Hepatocyte (in vitro differentiated cells): ENCODE measurements at regions not wholly inside any gene's neighbourhood (a gene's known extent, or its start where the extent isn't known, plus 50 kb on each side); places are given as distances from the start of the nearest gene placed in this dataset.
A peak's percentile ranks its signal among the peaks of the same experiment; 100 is the strongest.

Source experiments
- DNase-seq: peaks from one replicate; pipeline ENCODE4 v3.0.0-alpha.2; 2016; ENCODE audit warnings: low spot score
- H2AFZ ChIP-seq: fragments of 200-600 bp; sonication (generic); 2 replicates; pipeline ENCODE4 v1.6.0; 2016; ENCODE audit warnings: antibody characterized with exemption, mild to moderate bottlenecking
- H3K27ac ChIP-seq: fragments of 200-600 bp; sonication (generic); 2 replicates; pipeline ENCODE4 v1.5.1; 2016; ENCODE audit warnings: mild to moderate bottlenecking
- H3K27me3 ChIP-seq: fragments of 200-600 bp; sonication (generic); 2 replicates; pipeline ENCODE4 v1.6.1; 2016
- H3K36me3 ChIP-seq: fragments of 200-600 bp; sonication (generic); replicated peaks from 2 replicates; pipeline ENCODE4 v1.5.1; 2016; ENCODE audit warnings: low read depth; ENCODE audit not compliant: insufficient read depth
- H3K4me1 ChIP-seq: fragments of 200-600 bp; sonication (generic); 2 replicates; pipeline ENCODE4 v1.5.1; 2016; ENCODE audit warnings: mild to moderate bottlenecking, moderate library complexity; ENCODE audit not compliant: insufficient read depth
- H3K4me2 ChIP-seq: fragments of 200-600 bp; sonication (generic); 2 replicates; pipeline ENCODE4 v1.6.0; 2016
- H3K4me3 ChIP-seq: fragments of 200-600 bp; sonication (generic); 2 replicates; pipeline ENCODE4 v1.5.1; 2016; ENCODE audit warnings: mild to moderate bottlenecking
- H3K79me2 ChIP-seq: fragments of 200-600 bp; sonication (generic); 2 replicates; pipeline ENCODE4 v1.6.0; 2017; ENCODE audit warnings: mild to moderate bottlenecking
- H3K9me2 ChIP-seq: fragments of 200-600 bp; sonication (generic); replicated peaks from 2 replicates; pipeline ENCODE4 v1.6.0; 2017; ENCODE audit warnings: mild to moderate bottlenecking; ENCODE audit not compliant: insufficient read depth
- H3K9me3 ChIP-seq: fragments of 200-600 bp; sonication (generic); 2 replicates; pipeline ENCODE4 v1.5.1; 2016; ENCODE audit warnings: low read depth, mild to moderate bottlenecking
- H4K20me1 ChIP-seq: fragments of 200-600 bp; sonication (generic); 2 replicates; pipeline ENCODE4 v1.6.0; 2016; ENCODE audit warnings: mild to moderate bottlenecking; ENCODE audit not compliant: insufficient read depth, poor library complexity, severe bottlenecking
- EZH2 ChIP-seq: fragments of 200-600 bp; sonication (generic); IDR thresholded peaks from 2 replicates; pipeline ENCODE4 v1.6.1; 2016; ENCODE audit warnings: antibody characterized with exemption, mild to moderate bottlenecking, borderline replicate concordance
- EZH2phosphoT487 ChIP-seq: fragments of 200-600 bp; sonication (generic); IDR thresholded peaks from one replicate; pipeline ENCODE4 v1.6.1; 2018; ENCODE audit warnings: antibody characterized with exemption, mild to moderate bottlenecking, low read depth, moderate library complexity; ENCODE audit not compliant: unreplicated experiment, severe bottlenecking
- WGBS: methylation state at CpG from one replicate; pipeline ENCODE4 v1.1.6; 2016; ENCODE audit warnings: low lambda C conversion rate; ENCODE audit errors: missing lambda C conversion rate; 5-methylcytosine and 5-hydroxymethylcytosine counted together
- TF ChIP-seq, protein P1 (sequence below): fragments of 200-600 bp; sonication (generic); IDR thresholded peaks from 2 replicates; pipeline ENCODE4 v1.5.1; 2016; ENCODE audit warnings: antibody characterized with exemption, mild to moderate bottlenecking; ENCODE audit not compliant: poor library complexity

DNA sequence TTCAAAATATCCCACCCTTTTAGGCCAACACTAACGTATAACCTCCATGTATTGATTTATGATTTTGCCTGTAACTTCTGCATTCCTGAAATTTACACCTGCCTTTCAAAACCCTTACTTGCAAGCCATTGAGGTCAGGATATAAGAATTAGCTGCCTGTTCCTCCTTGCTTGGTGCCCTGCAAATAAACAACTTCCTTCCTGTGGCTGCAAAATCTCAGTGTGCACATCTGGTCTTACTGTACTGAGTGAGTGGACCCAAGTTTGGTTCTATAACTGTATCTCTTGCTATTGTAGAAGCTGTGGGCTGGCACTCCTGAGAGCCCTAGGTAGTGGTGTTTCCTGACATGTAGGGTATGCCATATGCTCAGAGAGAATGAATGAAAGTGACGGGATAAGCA, 191.1 kb upstream of the RASGRP1 start:
- H3K79me2 ChIP-seq = no peaks in the 10 kb centered on the region
- H3K27ac ChIP-seq = no peak overlapping the region
- H3K4me2 ChIP-seq = no peak overlapping the region
- peaks cover 15% of the 10 kb centered on the region for H3K4me1 ChIP-seq
- no peaks in the 10 kb centered on the region for H3K9me3 ChIP-seq
- H4K20me1 ChIP-seq = no peaks in the 10 kb centered on the region
- WGBS = 90% methylated on average over 2 of the region's 2 CpGs
- no peak overlapping the region for H2AFZ ChIP-seq
- DNase-seq = no peak
- H3K36me3 ChIP-seq = no peaks in the 10 kb centered on the region
- no peak overlapping the region for H3K4me3 ChIP-seq
- no peaks in the 10 kb centered on the region for H3K9me2 ChIP-seq
- H3K27me3 ChIP-seq = no peaks in the 10 kb centered on the region
- TF ChIP-seq EZH2phosphoT487 (no peak), EZH2 (no peak)
- TF ChIP-seq, protein P1, sequence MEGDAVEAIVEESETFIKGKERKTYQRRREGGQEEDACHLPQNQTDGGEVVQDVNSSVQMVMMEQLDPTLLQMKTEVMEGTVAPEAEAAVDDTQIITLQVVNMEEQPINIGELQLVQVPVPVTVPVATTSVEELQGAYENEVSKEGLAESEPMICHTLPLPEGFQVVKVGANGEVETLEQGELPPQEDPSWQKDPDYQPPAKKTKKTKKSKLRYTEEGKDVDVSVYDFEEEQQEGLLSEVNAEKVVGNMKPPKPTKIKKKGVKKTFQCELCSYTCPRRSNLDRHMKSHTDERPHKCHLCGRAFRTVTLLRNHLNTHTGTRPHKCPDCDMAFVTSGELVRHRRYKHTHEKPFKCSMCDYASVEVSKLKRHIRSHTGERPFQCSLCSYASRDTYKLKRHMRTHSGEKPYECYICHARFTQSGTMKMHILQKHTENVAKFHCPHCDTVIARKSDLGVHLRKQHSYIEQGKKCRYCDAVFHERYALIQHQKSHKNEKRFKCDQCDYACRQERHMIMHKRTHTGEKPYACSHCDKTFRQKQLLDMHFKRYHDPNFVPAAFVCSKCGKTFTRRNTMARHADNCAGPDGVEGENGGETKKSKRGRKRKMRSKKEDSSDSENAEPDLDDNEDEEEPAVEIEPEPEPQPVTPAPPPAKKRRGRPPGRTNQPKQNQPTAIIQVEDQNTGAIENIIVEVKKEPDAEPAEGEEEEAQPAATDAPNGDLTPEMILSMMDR = no peak

DNA sequence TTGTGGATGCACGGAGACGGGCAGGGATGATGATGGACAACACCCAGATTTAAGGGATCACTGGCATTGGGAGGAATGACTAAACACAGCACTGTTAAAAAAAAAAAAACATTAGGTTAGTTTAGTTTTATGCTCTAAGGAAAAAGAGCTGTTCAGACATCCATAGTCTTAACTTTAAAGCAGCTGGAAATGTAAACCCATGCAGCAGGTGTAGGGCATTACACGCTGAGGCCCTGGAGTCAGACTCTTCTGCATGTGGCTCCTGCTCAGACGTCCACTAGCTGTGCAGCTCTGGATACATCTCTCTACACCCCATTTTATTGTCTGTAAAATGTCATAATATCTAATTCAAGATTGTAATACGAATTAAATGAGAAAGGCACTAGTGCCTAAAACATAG, 191.8 kb upstream of the RASGRP1 start:
- no peak overlapping the region for H3K4me2 ChIP-seq
- DNase-seq = no peak
- peaks cover 15% of the 10 kb centered on the region for H3K4me1 ChIP-seq
- H3K79me2 ChIP-seq = no peaks in the 10 kb centered on the region
- H3K9me3 ChIP-seq = no peaks in the 10 kb centered on the region
- no peaks in the 10 kb centered on the region for H4K20me1 ChIP-seq
- no peaks in the 10 kb centered on the region for H3K27me3 ChIP-seq
- no peak overlapping the region for H3K27ac ChIP-seq
- H3K36me3 ChIP-seq = no peaks in the 10 kb centered on the region
- no peak overlapping the region for H3K4me3 ChIP-seq
- no peak overlapping the region for H2AFZ ChIP-seq
- no peaks in the 10 kb centered on the region for H3K9me2 ChIP-seq
- TF ChIP-seq, protein P1 = no peak
- TF ChIP-seq EZH2 = no peak
- WGBS = 79% methylated on average over 5 of the region's 5 CpGs

- no peak for DNase-seq
- Histone ChIP-seq H3K36me3 (no peaks in the 10 kb centered on the region), H3K27me3 (no peaks in the 10 kb centered on the region), H3K4me3 (no peak overlapping the region), H3K9me2 (no peaks in the 10 kb centered on the region), H3K9me3 (no peaks in the 10 kb centered on the region), H2AFZ (no peak overlapping the region), H3K27ac (no peak overlapping the region), H3K4me2 (peak overlapping the region; percentile 15), H4K20me1 (no peaks in the 10 kb centered on the region), H3K79me2 (no peaks in the 10 kb centered on the region), H3K4me1 (peaks cover 15% of the 10 kb centered on the region)
- TF ChIP-seq EZH2phosphoT487 (no peak), EZH2 (no peak)
- TF ChIP-seq, protein P1 = no peak
- 61% methylated on average over 1 of the region's 1 CpG for WGBS
Observed at GRCh38 chr15:38758043-38758442, 193.4 kb upstream of the RASGRP1 start.

GRCh38 chr15:38761681-38762080, 197.1 kb upstream of the RASGRP1 start:
- no peak for DNase-seq
- no peaks in the 10 kb centered on the region for H3K9me2 ChIP-seq
- H3K36me3 ChIP-seq = no peaks in the 10 kb centered on the region
- no peak overlapping the region for H3K4me2 ChIP-seq
- no peak overlapping the region for H2AFZ ChIP-seq
- H3K4me1 ChIP-seq = peaks cover 15% of the 10 kb centered on the region
- TF ChIP-seq EZH2 = no peak
- no peak for TF ChIP-seq EZH2phosphoT487
- TF ChIP-seq, protein P1 = no peak
- H3K4me3 ChIP-seq = no peak overlapping the region
- 80% methylated on average over 2 of the region's 2 CpGs for WGBS
- H3K79me2 ChIP-seq = no peaks in the 10 kb centered on the region
- no peaks in the 10 kb centered on the region for H3K9me3 ChIP-seq
- H3K27me3 ChIP-seq = no peaks in the 10 kb centered on the region
- no peak overlapping the region for H3K27ac ChIP-seq
- no peaks in the 10 kb centered on the region for H4K20me1 ChIP-seq
